KMS-11 (cell line): ENCODE measurements at regions not wholly inside any gene's neighbourhood (a gene's known extent, or its start where the extent isn't known, plus 50 kb on each side); places are given as distances from the start of the nearest gene placed in this dataset.
"Not testable (repeated sequence)": the region's sequence is repeated elsewhere in the genome, so short reads cannot be mapped to it uniquely, and the experiment has no call there.

ENCODE experiments used
- H2AFZ ChIP-seq: fragments of 200-600 bp; sonication (generic); 2 replicates; pipeline ENCODE4 v1.6.1; 2016; ENCODE audit warnings: antibody characterized with exemption, mixed run types, low read depth
- H3K27ac ChIP-seq: fragments of 200-600 bp; sonication (generic); 2 replicates; pipeline ENCODE4 v1.6.1; 2016; ENCODE audit warnings: mild to moderate bottlenecking, mixed run types
- H3K27me3 ChIP-seq: fragments of 200-600 bp; sonication (generic); 2 replicates; pipeline ENCODE4 v1.6.1; 2017; ENCODE audit warnings: mild to moderate bottlenecking, low read depth, mixed run types, moderate library complexity; ENCODE audit not compliant: insufficient read depth
- H3K36me3 ChIP-seq: fragments of 200-600 bp; sonication (generic); 2 replicates; pipeline ENCODE4 v1.6.1; 2017; ENCODE audit warnings: mild to moderate bottlenecking, mixed run types; ENCODE audit not compliant: insufficient read depth
- H3K4me1 ChIP-seq: fragments of 200-600 bp; sonication (generic); 2 replicates; pipeline ENCODE4 v1.6.1; 2016; ENCODE audit warnings: mild to moderate bottlenecking, low read depth, mixed run types; ENCODE audit not compliant: poor library complexity, severe bottlenecking
- H3K4me2 ChIP-seq: fragments of 200-600 bp; sonication (generic); 2 replicates; pipeline ENCODE4 v1.7.0; 2016; ENCODE audit warnings: mild to moderate bottlenecking, mixed run types
- H3K4me3 ChIP-seq: fragments of 200-600 bp; sonication (generic); IDR thresholded peaks from 2 replicates; pipeline ENCODE4 v1.6.1; 2017; ENCODE audit warnings: low read depth, low read length, mixed read lengths; ENCODE audit not compliant: insufficient read depth
- H3K79me2 ChIP-seq: fragments of 200-600 bp; sonication (generic); 2 replicates; pipeline ENCODE4 v1.6.1; 2016; ENCODE audit warnings: low read depth, mixed run types; ENCODE audit not compliant: insufficient read depth
- H3K9ac ChIP-seq: fragments of 200-600 bp; sonication (generic); 2 replicates; pipeline ENCODE4 v1.6.1; 2016; ENCODE audit warnings: mild to moderate bottlenecking, mixed run types
- H4K20me1 ChIP-seq: fragments of 200-600 bp; sonication (generic); 2 replicates; pipeline ENCODE4 v1.6.1; 2016; ENCODE audit warnings: mild to moderate bottlenecking, mixed run types; ENCODE audit not compliant: insufficient read depth
- CTCF ChIP-seq: fragments of 200-600 bp; sonication (generic); conservative IDR thresholded peaks from 2 replicates; pipeline ENCODE4 v1.6.1; 2017; ENCODE audit warnings: low read depth, mild to moderate bottlenecking, antibody characterized with exemption, low read length, moderate library complexity, mixed read lengths

- Histone ChIP-seq H2AFZ (no peak overlapping the region), H3K27ac (no peak overlapping the region), H3K4me3 (no peak overlapping the region), H3K36me3 (no peaks in the 10 kb centered on the region), H3K27me3 (no peaks in the 10 kb centered on the region), H3K4me2 (no peak overlapping the region), H3K4me1 (no peaks in the 10 kb centered on the region), H4K20me1 (no peaks in the 10 kb centered on the region), H3K79me2 (no peaks in the 10 kb centered on the region), H3K9ac (no peak overlapping the region)
- no peak for TF ChIP-seq CTCF
These were observed 242.3 kb upstream of the GRIA3 start for GRCh38 chrX:122941806-122942205.

DNA sequence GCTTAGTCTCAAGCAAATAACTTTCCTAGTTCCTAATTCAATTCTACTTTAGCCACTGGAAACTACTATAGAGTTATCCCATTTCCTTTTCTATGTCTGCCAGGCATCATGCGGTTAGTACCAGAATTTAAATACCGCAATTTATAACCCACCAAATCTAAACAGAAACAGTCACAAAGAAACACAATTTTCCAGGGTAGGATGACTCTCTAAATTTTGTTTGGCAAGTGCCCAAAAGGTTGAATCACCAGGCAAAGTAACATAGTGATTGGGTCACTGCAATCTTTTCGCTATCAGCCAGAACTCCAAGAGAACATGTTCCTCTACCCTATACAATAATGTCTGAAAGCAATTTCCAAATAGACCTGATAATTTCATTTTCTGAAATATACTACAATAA lies 240.2 kb upstream of the GRIA3 start:
- Histone ChIP-seq H2AFZ (no peak overlapping the region), H3K27ac (no peak overlapping the region), H3K9ac (no peak overlapping the region), H4K20me1 (no peaks in the 10 kb centered on the region), H3K36me3 (no peaks in the 10 kb centered on the region), H3K27me3 (no peaks in the 10 kb centered on the region), H3K4me1 (no peaks in the 10 kb centered on the region), H3K79me2 (no peaks in the 10 kb centered on the region), H3K4me2 (no peak overlapping the region), H3K4me3 (no peak overlapping the region)
- no peak for TF ChIP-seq CTCF

- no peak overlapping the region for H2AFZ ChIP-seq
- H3K79me2 ChIP-seq, result no peaks in the 10 kb centered on the region
- H4K20me1 ChIP-seq, result no peaks in the 10 kb centered on the region
- no peaks in the 10 kb centered on the region for H3K4me1 ChIP-seq
- no peak overlapping the region for H3K4me3 ChIP-seq
- no peak overlapping the region for H3K9ac ChIP-seq
- no peak overlapping the region for H3K27ac ChIP-seq
- no peaks in the 10 kb centered on the region for H3K27me3 ChIP-seq
- H3K4me2 ChIP-seq, result no peak overlapping the region
- no peaks in the 10 kb centered on the region for H3K36me3 ChIP-seq
- TF ChIP-seq CTCF, result no peak
These were observed 238.8 kb upstream of the GRIA3 start for GRCh38 chrX:122945328-122945727.

DNA sequence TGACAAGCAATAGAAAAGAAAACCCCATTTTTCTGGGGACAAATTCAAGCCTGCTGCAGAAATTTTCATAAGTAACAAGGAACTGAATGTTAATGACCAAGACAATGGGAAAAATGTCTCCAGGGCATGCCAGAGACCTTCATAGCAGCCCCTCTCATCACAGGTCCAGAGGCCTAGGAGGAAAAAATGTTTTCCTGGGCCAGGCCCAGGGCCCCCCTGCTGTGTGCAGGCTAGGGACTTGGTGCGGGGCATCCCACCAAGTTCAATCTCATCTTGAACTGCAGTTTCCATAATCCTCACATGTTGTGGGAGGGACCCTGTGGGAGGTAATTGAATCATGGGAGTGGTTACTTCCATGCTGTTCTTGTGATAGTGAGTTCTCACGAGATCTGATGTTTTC lies 211.5 kb upstream of the GRIA3 start:
- TF ChIP-seq CTCF, result no peak
- H3K4me2 ChIP-seq, result no peak overlapping the region
- H3K4me1 ChIP-seq, result no peaks in the 10 kb centered on the region
- no peaks in the 10 kb centered on the region for H4K20me1 ChIP-seq
- H2AFZ ChIP-seq, result no peak overlapping the region
- no peaks in the 10 kb centered on the region for H3K27me3 ChIP-seq
- no peaks in the 10 kb centered on the region for H3K36me3 ChIP-seq
- no peaks in the 10 kb centered on the region for H3K79me2 ChIP-seq
- H3K27ac ChIP-seq, result no peak overlapping the region
- H3K9ac ChIP-seq, result no peak overlapping the region
- no peak overlapping the region for H3K4me3 ChIP-seq

- Histone ChIP-seq H3K4me3 (no peak overlapping the region), H3K4me1 (no peaks in the 10 kb centered on the region), H2AFZ (no peak overlapping the region)
These were observed 201.6 kb upstream of the GRIA3 start for GRCh38 chrX:122982521-122982920.

DNA sequence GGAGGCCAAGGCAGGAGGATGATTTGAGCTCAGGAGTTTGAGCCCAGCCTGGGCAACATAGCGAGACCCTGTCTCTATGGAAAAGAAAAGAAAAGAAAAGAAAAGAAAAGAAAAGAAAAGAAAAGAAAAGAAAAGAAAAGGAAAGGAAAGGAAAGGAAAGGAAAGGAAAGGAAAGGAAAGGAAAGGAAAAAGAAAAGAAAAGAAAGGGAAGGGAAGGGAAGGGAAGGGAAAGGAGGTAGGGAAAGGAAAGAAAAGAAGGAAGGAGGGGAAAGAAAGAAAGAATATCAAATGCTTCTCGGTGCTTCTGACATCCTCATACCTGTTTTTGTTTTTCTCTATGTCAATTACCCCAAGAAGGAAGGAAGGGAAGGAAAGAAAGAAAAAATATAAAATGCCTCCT lies 181.2 kb upstream of the GRIA3 start:
- not testable (repeated sequence) for H3K4me2 ChIP-seq, H3K27me3 ChIP-seq, H2AFZ ChIP-seq, H3K4me3 ChIP-seq, H3K4me1 ChIP-seq, H3K9ac ChIP-seq, H3K79me2 ChIP-seq, H4K20me1 ChIP-seq, H3K36me3 ChIP-seq, H3K27ac ChIP-seq

More at GRCh38 chrX:122982521-122982920, 201.6 kb upstream of the GRIA3 start:
- Histone ChIP-seq H4K20me1 (no peaks in the 10 kb centered on the region), H3K4me2 (no peak overlapping the region), H3K36me3 (no peaks in the 10 kb centered on the region), H3K79me2 (no peaks in the 10 kb centered on the region), H3K27ac (no peak overlapping the region), H3K27me3 (no peaks in the 10 kb centered on the region), H3K9ac (no peak overlapping the region)
- no peak for TF ChIP-seq CTCF
